ENCODE measurements at regions not wholly inside any gene's neighbourhood (a gene's known extent, or its start where the extent isn't known, plus 50 kb on each side); places are given as distances from the start of the nearest gene placed in this dataset.

DNA sequence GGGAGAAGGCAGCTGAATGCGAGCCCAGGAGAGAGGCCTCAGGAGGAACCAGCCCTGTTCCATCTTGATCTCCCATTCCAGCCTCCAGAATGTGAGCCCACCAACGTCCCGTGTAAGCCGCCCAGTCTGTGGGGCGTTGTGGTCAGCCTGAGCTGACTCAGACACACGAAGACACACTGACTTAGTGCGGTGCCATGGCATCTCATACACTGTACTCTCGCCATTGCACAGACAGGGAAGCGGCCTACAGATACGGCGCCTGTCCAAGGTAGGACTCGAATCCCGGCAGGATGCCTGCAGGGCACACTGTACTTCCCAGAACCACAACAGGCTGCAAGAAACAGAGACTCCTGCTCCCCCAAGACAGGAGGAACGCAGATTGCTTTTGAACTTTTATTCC is 179.6 kb downstream of the CTTN start:
- no peaks in the 10 kb centered on the region for H3K79me2 ChIP-seq (ENCODE audit: insufficient read depth)

DNA sequence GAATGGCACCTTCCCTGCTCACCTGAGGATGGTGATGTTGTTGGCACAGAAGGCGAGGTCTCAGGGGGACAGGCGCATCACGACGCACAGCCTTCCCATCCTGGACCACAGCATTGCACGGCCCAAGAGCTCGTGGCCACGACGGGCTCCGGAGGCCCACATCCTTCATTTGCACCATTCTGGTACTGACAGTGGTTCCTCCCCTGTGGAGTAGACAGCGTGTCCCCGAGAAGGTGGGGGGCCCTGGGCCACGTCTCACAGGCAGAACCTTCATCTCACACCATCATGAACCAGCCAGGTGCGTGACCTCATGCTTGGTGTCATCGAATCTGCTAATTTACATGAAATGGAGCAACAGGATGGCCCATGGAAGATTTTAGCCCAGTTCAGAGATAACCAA is 180.0 kb downstream of the CTTN start:
- in situ Hi-C loops (cut with MboI): no loop called here
- no peak overlapping the region for H3K27ac ChIP-seq
- TF ChIP-seq EZH2 (IDR thresholded peaks at IDR 0.05; ENCODE audit: insufficient read depth, poor library complexity, severe bottlenecking): no peak
- TF ChIP-seq EZH2phosphoT487 (IDR thresholded peaks at IDR 0.05; ENCODE audit: insufficient read depth, low read depth): no peak
- no peaks in the 10 kb centered on the region for H4K20me1 ChIP-seq (ENCODE audit: insufficient read depth)
- H3K4me2 ChIP-seq (ENCODE audit: unreplicated experiment): no peak overlapping the region
- no peak overlapping the region for H3K4me3 ChIP-seq
- H3K79me2 ChIP-seq (ENCODE audit: insufficient read depth): no peaks in the 10 kb centered on the region
- no peaks in the 10 kb centered on the region for H3K4me1 ChIP-seq (ENCODE audit: insufficient read depth)
- WGBS, 2 experiments (ENCODE audit: low coverage in 1 of 2, low lambda C conversion rate in 2 of 2, missing lambda C conversion rate in 2 of 2): 59 to 60% methylated on average over 14 of the region's 14 CpGs
- H2AFZ ChIP-seq: no peak overlapping the region
- no peak for DNase-seq
- H3F3A ChIP-seq (ENCODE audit: insufficient read depth): no peaks in the 10 kb centered on the region
- no peak overlapping the region for H3K9ac ChIP-seq
- H3K9me2 ChIP-seq (ENCODE audit: insufficient read depth): no peaks in the 10 kb centered on the region
- H3K9me3 ChIP-seq (ENCODE audit: low read depth): no peaks in the 10 kb centered on the region
- H3K27me3 ChIP-seq (replicated peaks; ENCODE audit: insufficient read depth): no peaks in the 10 kb centered on the region
- no peaks in the 10 kb centered on the region for H3K36me3 ChIP-seq (ENCODE audit: low read depth)

More for the DNA sequence above, 179.6 kb downstream of the CTTN start:
- H2AFZ ChIP-seq: no peak overlapping the region
- H3K9me3 ChIP-seq (ENCODE audit: low read depth): no peaks in the 10 kb centered on the region
- no peaks in the 10 kb centered on the region for H4K20me1 ChIP-seq (ENCODE audit: insufficient read depth)
- in situ Hi-C loops (cut with MboI): no loop called here
- no peak overlapping the region for H3K4me3 ChIP-seq
- no peak overlapping the region for H3K27ac ChIP-seq
- WGBS, 2 experiments (ENCODE audit: low coverage in 1 of 2, low lambda C conversion rate in 2 of 2, missing lambda C conversion rate in 2 of 2): 68 to 71% methylated on average over 14 of the region's 14 CpGs
- no peak for DNase-seq
- no peak overlapping the region for H3K4me2 ChIP-seq (ENCODE audit: unreplicated experiment)
- H3K9me2 ChIP-seq (ENCODE audit: insufficient read depth): no peaks in the 10 kb centered on the region
- TF ChIP-seq EZH2 (IDR thresholded peaks at IDR 0.05; ENCODE audit: insufficient read depth, poor library complexity, severe bottlenecking) (no peak), EZH2phosphoT487 (IDR thresholded peaks at IDR 0.05; ENCODE audit: insufficient read depth, low read depth) (no peak)
- no peaks in the 10 kb centered on the region for H3K4me1 ChIP-seq (ENCODE audit: insufficient read depth)
- no peak overlapping the region for H3K9ac ChIP-seq
- H3F3A ChIP-seq (ENCODE audit: insufficient read depth): no peaks in the 10 kb centered on the region
- H3K27me3 ChIP-seq (replicated peaks; ENCODE audit: insufficient read depth): no peaks in the 10 kb centered on the region
- H3K36me3 ChIP-seq (ENCODE audit: low read depth): no peaks in the 10 kb centered on the region

DNA sequence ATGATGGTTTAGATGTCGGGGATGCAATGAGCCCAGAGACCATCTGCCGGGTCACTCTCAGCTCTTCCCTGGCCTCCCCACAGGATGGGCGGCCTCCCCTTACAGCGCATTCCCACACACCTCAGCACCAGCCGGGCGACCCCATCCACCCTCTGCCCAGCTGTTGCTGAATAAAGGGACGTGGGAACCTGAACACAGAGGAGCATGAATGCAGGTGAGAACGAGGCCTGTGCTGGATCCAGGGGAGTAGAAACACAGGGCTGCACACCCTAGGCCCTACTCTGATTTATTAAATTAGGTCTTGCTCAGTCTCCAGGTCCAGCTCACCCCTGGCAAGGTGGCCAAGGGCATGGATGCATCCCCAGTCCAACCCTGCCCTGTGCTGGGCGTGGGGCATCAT is 180.5 kb downstream of the CTTN start:
- Histone ChIP-seq H3K79me2 (ENCODE audit: insufficient read depth) (no peaks in the 10 kb centered on the region), H3K9me2 (ENCODE audit: insufficient read depth) (no peaks in the 10 kb centered on the region), H3K9me3 (ENCODE audit: low read depth) (no peaks in the 10 kb centered on the region), H3F3A (ENCODE audit: insufficient read depth) (no peaks in the 10 kb centered on the region), H3K4me2 (ENCODE audit: unreplicated experiment) (no peak overlapping the region), H3K27ac (no peak overlapping the region), H3K4me1 (ENCODE audit: insufficient read depth) (no peaks in the 10 kb centered on the region), H3K27me3 (replicated peaks; ENCODE audit: insufficient read depth) (no peaks in the 10 kb centered on the region), H3K4me3 (no peak overlapping the region), H2AFZ (no peak overlapping the region), H3K9ac (no peak overlapping the region), H3K36me3 (ENCODE audit: low read depth) (no peaks in the 10 kb centered on the region), H4K20me1 (ENCODE audit: insufficient read depth) (no peaks in the 10 kb centered on the region)
- WGBS, 2 experiments (ENCODE audit: low coverage in 1 of 2, low lambda C conversion rate in 2 of 2, missing lambda C conversion rate in 2 of 2): 41 to 49% methylated on average over 9 of the region's 9 CpGs
- no peak for DNase-seq
- TF ChIP-seq EZH2phosphoT487 (IDR thresholded peaks at IDR 0.05; ENCODE audit: insufficient read depth, low read depth): no peak
- TF ChIP-seq EZH2 (IDR thresholded peaks at IDR 0.05; ENCODE audit: insufficient read depth, poor library complexity, severe bottlenecking): no peak
- in situ Hi-C loops (cut with MboI): no loop called here

DNA sequence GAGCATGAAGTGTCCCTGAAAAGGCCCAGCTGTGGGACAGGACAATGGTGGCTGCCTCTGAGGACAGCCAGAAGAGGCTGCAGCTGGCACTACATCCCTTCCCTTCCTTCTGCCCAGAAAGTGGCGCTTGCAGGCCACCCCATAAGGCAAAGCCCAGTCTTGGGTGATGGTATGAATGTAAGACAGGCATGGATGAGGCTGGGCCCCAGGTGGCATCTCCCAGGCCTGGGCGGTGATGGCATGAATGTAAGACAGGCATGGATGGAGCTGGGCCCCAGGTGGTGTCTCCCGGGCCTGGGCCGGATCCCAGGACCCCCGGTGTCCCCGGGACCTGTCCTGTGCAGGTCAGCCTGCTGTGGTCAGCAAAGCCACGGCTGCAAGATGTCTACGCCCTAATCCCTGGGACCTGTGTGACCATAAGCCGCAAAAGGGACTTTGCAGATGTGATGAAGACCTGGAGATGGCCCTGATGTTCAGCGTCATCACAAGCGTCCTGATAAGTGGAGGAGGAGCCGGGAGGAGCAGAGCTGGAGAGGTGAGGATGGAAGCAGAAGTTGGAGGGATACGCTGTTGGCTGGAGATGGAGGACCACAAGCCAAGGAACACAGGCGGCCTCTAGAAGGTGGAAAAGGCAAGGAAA is 181.1 kb downstream of the CTTN start:
- Histone ChIP-seq H3K4me2 (ENCODE audit: unreplicated experiment) (no peak overlapping the region), H3K9me3 (ENCODE audit: low read depth) (no peaks in the 10 kb centered on the region), H3K27ac (no peak overlapping the region)

More for the DNA sequence above, 181.1 kb downstream of the CTTN start:
- Histone ChIP-seq H3K36me3 (ENCODE audit: low read depth) (no peaks in the 10 kb centered on the region), H3K9me2 (ENCODE audit: insufficient read depth) (no peaks in the 10 kb centered on the region), H3K4me3 (no peak overlapping the region), H3K27me3 (replicated peaks; ENCODE audit: insufficient read depth) (no peaks in the 10 kb centered on the region), H3K79me2 (ENCODE audit: insufficient read depth) (no peaks in the 10 kb centered on the region), H4K20me1 (ENCODE audit: insufficient read depth) (no peaks in the 10 kb centered on the region), H3K4me1 (ENCODE audit: insufficient read depth) (no peaks in the 10 kb centered on the region), H3F3A (ENCODE audit: insufficient read depth) (no peaks in the 10 kb centered on the region), H2AFZ (no peak overlapping the region), H3K9ac (no peak overlapping the region)
- DNase-seq: no peak
- TF ChIP-seq EZH2 (IDR thresholded peaks at IDR 0.05; ENCODE audit: insufficient read depth, poor library complexity, severe bottlenecking) (no peak), EZH2phosphoT487 (IDR thresholded peaks at IDR 0.05; ENCODE audit: insufficient read depth, low read depth) (no peak)
- WGBS, 2 experiments (ENCODE audit: low coverage in 1 of 2, low lambda C conversion rate in 2 of 2, missing lambda C conversion rate in 2 of 2): 52 to 60% methylated on average over 14 of the region's 14 CpGs
- in situ Hi-C loops (cut with MboI): no loop called here

Data from GM23248 (cell line).